ENCODE measurements at regions not wholly inside any gene's neighbourhood (a gene's known extent, or its start where the extent isn't known, plus 50 kb on each side); places are given as distances from the start of the nearest gene placed in this dataset.

- Histone ChIP-seq H3K4me3 (ENCODE audit: low read depth, low read length) (no peak overlapping the region), H3K4me1 (no peaks in the 10 kb centered on the region), H3K36me3 (ENCODE audit: control insufficient read depth, insufficient read depth, low read length) (no peaks in the 10 kb centered on the region), H3K27me3 (ENCODE audit: control insufficient read depth, insufficient read depth, low read length) (no peaks in the 10 kb centered on the region), H2AFZ (no peak overlapping the region), H3K27ac (no peak overlapping the region), H3K4me2 (ENCODE audit: low read length) (no peak overlapping the region), H3K9ac (no peak overlapping the region), H3K9me3 (ENCODE audit: control insufficient read depth, low read length) (no peaks in the 10 kb centered on the region), H3K79me2 (no peaks in the 10 kb centered on the region)
- TF ChIP-seq CTCF (IDR thresholded peaks at IDR 0.05) = no peak
Observed at GRCh38 chr7:132678656-132679055, 102.4 kb upstream of the PLXNA4 start.

- Histone ChIP-seq H3K4me3 (ENCODE audit: low read depth, low read length) (no peak overlapping the region), H3K9ac (no peak overlapping the region), H3K36me3 (ENCODE audit: control insufficient read depth, insufficient read depth, low read length) (no peaks in the 10 kb centered on the region)
Observed at GRCh38 chr7:132677918-132678317, 101.6 kb upstream of the PLXNA4 start.

GRCh38 chr7:132672200-132672990 lies 96.1 kb upstream of the PLXNA4 start:
- H3K79me2 ChIP-seq = no peaks in the 10 kb centered on the region
- H3K9me3 ChIP-seq (ENCODE audit: control insufficient read depth, low read length) = no peaks in the 10 kb centered on the region
- no peaks in the 10 kb centered on the region for H3K4me1 ChIP-seq
- H2AFZ ChIP-seq = no peak overlapping the region
- no peaks in the 10 kb centered on the region for H3K27me3 ChIP-seq (ENCODE audit: control insufficient read depth, insufficient read depth, low read length)
- H3K9ac ChIP-seq = no peak overlapping the region
- no peak overlapping the region for H3K4me2 ChIP-seq (ENCODE audit: low read length)
- no peak for TF ChIP-seq CTCF (IDR thresholded peaks at IDR 0.05)
- H3K27ac ChIP-seq = no peak overlapping the region
- H3K36me3 ChIP-seq (ENCODE audit: control insufficient read depth, insufficient read depth, low read length) = no peaks in the 10 kb centered on the region
- H3K4me3 ChIP-seq (ENCODE audit: low read depth, low read length) = no peak overlapping the region

More at GRCh38 chr7:132677918-132678317, 101.6 kb upstream of the PLXNA4 start:
- no peak overlapping the region for H3K4me2 ChIP-seq (ENCODE audit: low read length)
- TF ChIP-seq CTCF (IDR thresholded peaks at IDR 0.05) = no peak
- H3K27me3 ChIP-seq (ENCODE audit: control insufficient read depth, insufficient read depth, low read length) = no peaks in the 10 kb centered on the region
- H3K9me3 ChIP-seq (ENCODE audit: control insufficient read depth, low read length) = no peaks in the 10 kb centered on the region
- no peaks in the 10 kb centered on the region for H3K79me2 ChIP-seq
- no peak overlapping the region for H3K27ac ChIP-seq
- no peaks in the 10 kb centered on the region for H3K4me1 ChIP-seq
- no peak overlapping the region for H2AFZ ChIP-seq

GRCh38 chr7:132666774-132667172 lies 90.5 kb upstream of the PLXNA4 start:
- H3K4me2 ChIP-seq (ENCODE audit: low read length) = no peak overlapping the region
- H3K4me1 ChIP-seq = no peaks in the 10 kb centered on the region
- no peaks in the 10 kb centered on the region for H3K79me2 ChIP-seq
- H2AFZ ChIP-seq = no peak overlapping the region
- no peaks in the 10 kb centered on the region for H3K9me3 ChIP-seq (ENCODE audit: control insufficient read depth, low read length)
- TF ChIP-seq CTCF (IDR thresholded peaks at IDR 0.05) = no peak
- H3K36me3 ChIP-seq (ENCODE audit: control insufficient read depth, insufficient read depth, low read length) = no peaks in the 10 kb centered on the region
- H3K27me3 ChIP-seq (ENCODE audit: control insufficient read depth, insufficient read depth, low read length) = no peaks in the 10 kb centered on the region
- H3K4me3 ChIP-seq (ENCODE audit: low read depth, low read length) = no peak overlapping the region
- no peak overlapping the region for H3K9ac ChIP-seq
- H3K27ac ChIP-seq = no peak overlapping the region
